HK-2 (cell line): ENCODE measurements at regions not wholly inside any gene's neighbourhood (a gene's known extent, or its start where the extent isn't known, plus 50 kb on each side); places are given as distances from the start of the nearest gene placed in this dataset.

ENCODE experiments used
- DNase-seq: peaks from one replicate; pipeline ENCODE4 v3.0.0-alpha.2; 2018; ENCODE audit not compliant: unreplicated experiment

DNA sequence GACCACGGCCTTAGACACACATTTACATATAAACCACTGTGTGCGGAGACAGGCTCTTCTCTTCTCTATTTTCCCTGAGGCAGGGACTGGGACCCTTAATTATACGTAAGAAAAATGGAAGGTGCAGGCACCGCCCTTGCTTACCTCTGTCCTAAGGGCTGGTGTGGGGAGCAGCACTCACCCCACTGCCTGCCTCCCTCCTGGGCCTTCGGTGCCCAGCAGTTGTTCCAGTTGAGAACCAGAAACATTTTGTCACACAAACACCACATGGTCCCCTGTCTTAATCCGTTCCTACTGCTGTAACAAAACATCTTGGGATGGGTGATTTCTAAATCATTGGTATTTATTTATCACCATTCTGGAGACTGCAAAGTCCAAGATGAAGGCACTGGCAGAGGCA, 192.7 kb upstream of the DIO3 start:
- DNase-seq = no peak

GRCh38 chr14:101369194-101369915, 191.9 kb upstream of the DIO3 start:
- DNase-seq = no peak

GRCh38 chr14:101369916-101370592, 191.2 kb upstream of the DIO3 start:
- DNase-seq = no peak

DNA sequence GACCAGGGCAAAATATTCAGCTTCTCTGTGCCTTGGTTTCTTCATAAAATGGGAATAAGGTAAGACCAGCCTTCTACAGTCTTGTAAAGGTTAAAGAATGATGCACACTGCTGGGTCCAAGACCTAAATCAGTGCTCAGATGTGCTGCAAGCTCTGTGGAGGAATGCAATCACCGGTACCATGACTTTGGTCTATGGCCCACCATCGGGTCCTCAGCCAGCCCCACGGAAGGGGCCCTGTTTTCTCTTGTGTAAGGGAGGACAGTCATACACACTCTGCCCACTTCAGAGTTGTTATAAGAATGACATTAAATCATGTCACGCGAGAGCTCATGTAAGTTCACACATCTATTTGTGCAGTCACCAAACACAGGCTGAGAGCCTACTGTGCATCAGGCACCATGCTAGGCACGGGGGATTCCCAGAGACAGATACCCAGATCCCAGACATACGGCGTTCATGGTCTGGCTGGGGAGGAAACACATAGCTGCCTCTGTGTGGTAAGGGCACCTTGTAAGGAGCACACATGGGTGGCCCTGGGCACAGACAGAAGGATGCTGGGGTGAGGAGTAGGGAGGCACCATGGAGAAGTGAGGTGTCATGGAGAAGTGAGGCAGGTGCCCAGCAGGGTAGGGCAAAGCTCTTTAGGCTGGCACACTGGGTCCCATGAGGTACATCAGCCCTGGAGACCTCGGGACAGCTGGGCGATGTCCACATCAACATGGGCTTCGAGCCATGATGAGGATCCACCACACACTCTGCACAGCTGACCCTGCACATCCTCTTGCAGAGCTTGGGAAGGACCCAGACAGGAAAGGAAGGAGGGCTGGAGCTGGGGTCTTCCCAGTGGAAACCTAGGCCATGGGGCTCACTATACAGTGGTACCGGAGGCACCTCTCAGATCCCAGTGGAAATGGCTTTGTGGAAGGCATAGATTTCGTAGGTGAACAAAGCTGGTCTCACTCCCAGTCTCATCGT, 190.4 kb upstream of the DIO3 start:
- DNase-seq = no peak

DNA sequence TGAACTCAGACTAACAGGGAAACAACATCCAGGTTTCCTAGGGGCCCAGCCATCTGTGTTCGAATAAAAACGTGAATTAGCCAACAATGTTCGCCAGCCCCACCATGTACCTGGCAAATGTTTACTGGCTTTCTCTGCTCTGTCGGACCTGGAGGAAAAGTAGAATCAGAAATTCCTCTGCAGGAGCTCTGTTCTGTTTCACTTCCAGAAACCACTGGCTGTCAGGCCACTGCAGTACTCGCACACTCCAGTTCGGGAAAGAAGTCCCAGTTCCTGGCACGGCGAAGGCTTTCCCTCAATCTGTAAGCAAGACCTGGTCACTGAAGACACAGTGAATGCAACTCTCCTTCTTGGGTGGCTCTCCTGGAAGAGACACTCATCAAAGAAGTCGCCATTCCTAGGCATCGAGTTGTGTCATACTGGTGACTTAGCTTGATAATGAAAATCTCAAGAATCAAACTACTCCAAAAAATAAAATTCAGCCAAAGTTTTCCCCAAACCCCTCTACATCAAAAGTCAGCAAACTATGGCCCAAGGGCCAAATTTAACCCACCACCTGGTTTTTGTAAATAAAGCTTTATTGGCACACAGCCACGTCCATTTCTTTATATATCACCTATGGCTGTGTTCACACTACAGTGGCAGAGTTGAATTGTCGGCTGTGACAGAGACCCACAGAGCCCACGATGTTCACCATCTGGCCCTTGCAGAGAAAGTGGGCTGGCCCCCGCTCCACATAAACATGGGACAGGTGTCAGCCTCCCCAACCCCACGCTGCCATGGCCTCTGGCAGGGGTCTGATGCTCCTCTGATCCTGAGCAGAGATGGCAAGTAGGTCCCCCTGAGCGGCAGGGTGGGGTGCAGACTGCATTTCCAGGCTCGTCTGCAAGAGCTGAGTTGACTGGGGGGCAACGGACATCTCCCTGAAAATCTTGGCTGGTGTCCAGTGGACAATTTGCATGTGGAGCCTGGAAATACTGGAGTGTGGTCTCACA, 189.2 kb upstream of the DIO3 start:
- DNase-seq = no peak

GRCh38 chr14:101372894-101373620, 188.2 kb upstream of the DIO3 start:
- no peak for DNase-seq

- DNase-seq = no peak
These were observed 187.5 kb upstream of the DIO3 start for GRCh38 chr14:101373690-101374295.

DNA sequence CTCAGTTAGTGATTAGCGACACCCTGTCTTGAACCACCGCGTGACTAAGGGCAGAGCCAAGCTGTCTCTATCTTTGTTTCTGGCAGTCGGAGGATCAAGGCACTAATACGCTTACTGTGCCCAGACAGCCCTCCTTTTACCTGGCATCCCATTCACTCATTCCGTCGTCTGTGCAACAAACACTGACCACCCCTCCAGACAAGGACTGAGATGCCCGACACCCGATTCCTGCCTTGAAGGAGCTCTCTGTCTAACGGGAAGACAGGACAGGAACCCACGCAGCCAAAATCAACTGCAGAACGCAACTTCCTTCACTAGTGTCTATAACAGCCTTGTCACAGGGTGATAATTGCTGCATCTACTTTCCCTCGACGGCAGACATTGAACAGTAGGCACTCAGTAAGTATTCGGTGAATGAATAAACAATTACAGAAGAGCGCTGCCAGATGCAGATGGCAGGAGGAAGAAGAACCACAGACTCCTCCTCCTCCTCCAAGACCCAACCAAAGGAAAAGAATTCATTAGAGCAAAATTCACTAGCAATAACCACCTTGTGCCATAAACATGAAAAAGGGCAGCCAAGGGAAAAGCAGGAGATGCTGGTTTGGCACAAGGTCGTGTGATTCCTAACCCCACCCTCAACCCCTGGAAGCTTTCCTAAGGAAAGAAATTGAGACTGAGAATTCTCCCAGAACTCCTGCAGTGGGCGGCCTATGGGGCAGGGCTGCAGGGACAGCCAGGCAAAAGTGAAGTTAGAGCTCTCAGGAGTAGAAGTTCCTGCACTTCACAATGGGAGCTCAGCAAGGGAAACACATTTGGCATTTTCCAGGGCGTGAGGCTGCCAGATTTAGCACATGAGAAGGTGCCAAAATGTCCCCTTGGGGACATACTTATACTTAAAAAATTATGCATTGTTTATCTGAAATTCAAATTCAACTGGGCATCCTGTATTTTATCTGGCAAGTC, 186.6 kb upstream of the DIO3 start:
- DNase-seq = no peak

- DNase-seq = no peak
These were observed 184.2 kb upstream of the DIO3 start for GRCh38 chr14:101377069-101377468.

DNA sequence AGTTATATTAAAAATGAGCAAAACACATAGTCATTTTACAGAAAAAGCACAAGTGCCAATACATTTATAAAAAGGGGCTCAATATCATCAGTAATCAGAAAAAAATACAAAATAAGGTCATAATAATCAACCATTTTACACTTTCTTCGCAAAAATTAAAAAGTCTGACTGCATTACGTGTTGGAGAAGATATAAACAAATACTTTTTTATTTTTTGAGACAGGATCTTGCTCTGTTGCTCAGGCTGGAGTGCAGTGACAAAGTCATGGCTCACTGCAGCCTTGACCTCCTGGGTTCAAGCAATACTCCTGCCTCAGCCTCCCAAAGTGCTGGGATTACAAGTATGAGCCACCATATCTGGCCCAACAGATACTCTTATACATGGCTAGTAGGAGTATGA, 181.5 kb upstream of the DIO3 start:
- no peak for DNase-seq

- no peak for DNase-seq
These were observed 180.8 kb upstream of the DIO3 start for GRCh38 chr14:101380512-101380911.

GRCh38 chr14:101380940-101381339, 180.4 kb upstream of the DIO3 start:
- no peak for DNase-seq

GRCh38 chr14:101383737-101384338, 177.5 kb upstream of the DIO3 start:
- no peak for DNase-seq

- DNase-seq = no peak
These were observed 166.9 kb upstream of the DIO3 start for GRCh38 chr14:101394374-101394773.

DNA sequence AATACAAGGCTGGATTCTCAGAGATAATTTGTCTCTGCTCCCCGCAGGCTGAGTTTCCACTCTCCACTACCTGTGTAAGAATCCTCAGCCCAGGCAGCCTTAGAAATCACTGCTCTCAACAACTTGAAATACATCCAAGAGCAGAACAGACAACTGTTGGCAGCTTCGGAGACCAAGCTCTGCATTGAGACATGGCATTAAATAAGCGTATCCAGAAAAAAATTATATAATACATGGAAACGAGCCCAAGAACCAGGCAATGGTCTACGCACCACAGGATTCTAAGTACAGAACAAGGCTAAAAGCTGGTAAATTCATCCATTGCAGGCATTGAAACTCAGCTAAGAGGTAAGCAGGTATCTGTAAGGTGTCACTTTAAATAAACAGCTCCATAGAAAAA, 165.5 kb upstream of the DIO3 start:
- DNase-seq = no peak

DNA sequence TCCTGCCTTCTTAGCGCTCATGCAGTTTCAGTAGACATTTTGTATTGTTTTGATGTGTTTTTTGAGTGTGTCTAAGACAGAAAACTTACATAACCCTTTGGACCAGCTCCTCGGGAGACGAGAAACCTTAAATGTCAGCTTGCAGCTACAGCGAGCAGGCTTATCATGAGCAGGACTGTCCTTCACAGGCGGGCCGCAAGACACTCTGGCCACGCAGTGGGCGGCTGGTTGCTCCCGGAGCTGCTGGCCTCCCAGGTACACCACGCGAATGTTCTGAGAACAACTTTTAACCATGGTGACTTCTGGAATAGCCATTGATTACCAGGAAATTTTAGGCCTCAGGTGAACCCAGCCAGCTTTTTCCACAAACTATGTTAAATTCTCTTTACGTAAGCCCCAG, 164.1 kb upstream of the DIO3 start:
- DNase-seq = no peak

DNA sequence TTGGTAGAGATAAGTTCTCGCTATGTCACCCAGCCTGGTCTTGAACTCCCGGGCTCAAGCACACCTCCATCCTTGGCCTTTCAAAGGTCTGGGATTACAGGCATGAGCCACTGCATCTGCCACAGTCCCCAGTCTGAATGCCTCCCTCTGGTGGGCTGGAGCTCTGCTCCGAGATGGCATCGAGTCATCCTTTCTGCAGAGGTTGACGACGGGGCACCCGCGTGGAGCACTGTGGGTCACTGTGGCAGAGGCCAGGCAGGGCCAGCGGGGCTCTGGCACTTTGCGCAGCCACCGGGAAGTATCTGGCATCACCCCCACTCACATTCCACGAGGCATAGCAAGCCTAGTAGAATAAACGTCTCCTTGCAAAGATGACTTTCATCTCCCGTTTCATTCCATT, 163.3 kb upstream of the DIO3 start:
- no peak for DNase-seq

- no peak for DNase-seq
These were observed 161.4 kb upstream of the DIO3 start for GRCh38 chr14:101399737-101400517.
